ENCODE measurements at regions not wholly inside any gene's neighbourhood (a gene's known extent, or its start where the extent isn't known, plus 50 kb on each side); places are given as distances from the start of the nearest gene placed in this dataset.

DNA sequence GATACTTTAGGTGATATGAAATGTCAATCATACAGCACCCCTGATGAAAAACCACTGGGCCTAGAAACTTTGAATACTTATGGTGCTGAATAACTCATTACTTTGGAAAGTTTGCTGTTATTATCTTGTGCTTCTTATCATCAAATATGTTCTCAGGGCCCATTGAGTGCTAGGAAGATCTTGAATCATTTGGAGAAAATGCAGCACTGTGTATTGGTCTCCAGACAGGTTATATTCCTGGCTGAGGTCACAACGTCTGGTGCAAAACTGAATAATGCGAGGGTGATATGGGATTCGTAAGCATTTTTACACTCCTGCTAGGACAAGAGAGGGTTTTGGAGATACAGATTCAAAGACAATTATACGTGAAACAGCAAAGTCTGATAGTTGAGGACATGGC is 249.4 kb upstream of the TNC start:
- TF ChIP-seq GATA2 (IDR thresholded peaks at IDR 0.05; ENCODE audit: low read depth, low read length) (no peak), GATA3 (IDR thresholded peaks at IDR 0.05; ENCODE audit: low read depth, low read length) (no peak)

All from SH-SY5Y (cell line).